K562 (cell line): ENCODE measurements at regions not wholly inside any gene's neighbourhood (a gene's known extent, or its start where the extent isn't known, plus 50 kb on each side); places are given as distances from the start of the nearest gene placed in this dataset.

ENCODE experiments used
- ATAC-seq: fragments of 200-7000 bp; cut with Tn5 transposase; 3 replicates; pipeline ENCODE4 v1.9.1; 2020; ENCODE audit warnings: moderate library complexity
- BruUV-seq: library from RNA; stranded (reverse); fragments of 400-500 nt; replicated peaks from 2 replicates; lab custom pipeline; 2021; lab: Mats Ljungman, UMichigan
- CTCF ChIA-PET: fragments of 300-600 bp; formaldehyde crosslinking; extraction: SDS; loops from one replicate; lab custom pipeline; 2021; ENCODE audit warnings: low intra/inter-chr PET ratio; lab: Yijun Ruan, JAX
- POLR2A ChIA-PET: fragments of 300-600, 350-650 bp; sonication (Branson Sonifier 250); formaldehyde crosslinking; extraction: SDS; loops from one replicate; lab custom pipeline; 2021; ENCODE audit warnings: antibody characterized with exemption, inconsistent platforms; lab: Yijun Ruan, JAX
- DNase-seq, 4 experiments: peaks; one replicate each; pipeline versions ENCODE4 v3.0.0 to v3.0.0-alpha.2; 2011 to 2018; ENCODE audit warnings: low spot score in 3 of 4, mixed read lengths in 3 of 4; ENCODE audit errors: extremely low read depth in 1 of 4
- FAIRE-seq: peaks from 2 replicates; lab custom pipeline; 2011; peaks lifted over from hg19 to GRCh38; lab: Jason Lieb, UNC
- H2AFZ ChIP-seq: 2 replicates; pipeline ENCODE4 v1.6.0; 2011; ENCODE audit warnings: low read depth, low read length, control low read depth, inconsistent platforms
- H3K27ac ChIP-seq: fragments of 200-600 bp; 3 replicates; pipeline ENCODE4 v1.8.0; 2011; ENCODE audit warnings: low read depth, mild to moderate bottlenecking, control low read depth, inconsistent platforms, low read length, moderate library complexity, mixed read lengths; ENCODE audit errors: extremely low read depth
- H3K27me3 ChIP-seq, 2 experiments: fragments of 300-600 bp in 1 of 2; 2 replicates in 1 of 2; 3 replicates in 1 of 2; pipeline versions ENCODE4 v1.6.0 to v1.8.0; 2011; ENCODE audit warnings: inconsistent platforms in 2 of 2, low read length in 2 of 2, mild to moderate bottlenecking in 1 of 2, mixed read lengths in 1 of 2, moderate library complexity in 1 of 2; ENCODE audit not compliant: control insufficient read depth in 2 of 2, insufficient read depth in 2 of 2
- H3K36me3 ChIP-seq: fragments of 300-600 bp; 3 replicates; pipeline ENCODE4 v1.8.0; 2011; ENCODE audit warnings: mild to moderate bottlenecking, low read length, inconsistent platforms; ENCODE audit not compliant: control insufficient read depth, insufficient read depth
- H3K4me1 ChIP-seq, 2 experiments: fragments of 200-600 bp in 1 of 2; replicated peaks in 1 of 2; 2 replicates in 1 of 2; 3 replicates in 1 of 2; pipeline versions ENCODE4 v1.5.1 to v1.8.0; 2011; ENCODE audit warnings: inconsistent platforms in 2 of 2, low read length in 2 of 2, mild to moderate bottlenecking in 1 of 2, mixed read lengths in 1 of 2, moderate library complexity in 1 of 2; ENCODE audit not compliant: control insufficient read depth in 2 of 2, insufficient read depth in 2 of 2
- H3K4me2 ChIP-seq: 2 replicates; pipeline ENCODE4 v1.6.1; 2011; ENCODE audit warnings: low read length, control low read depth, inconsistent platforms, mixed read lengths; ENCODE audit not compliant: insufficient read depth
- H3K4me3 ChIP-seq: fragments of 200-600 bp; sonication (generic), shearing (Covaris generic); 2 replicates; pipeline ENCODE4 v1.5.1; 2016; ENCODE audit warnings: control low read depth, inconsistent platforms
- H3K79me2 ChIP-seq: fragments of 200-600 bp; 3 replicates; pipeline ENCODE4 v1.8.0; 2011; ENCODE audit warnings: low read length, inconsistent platforms; ENCODE audit not compliant: control insufficient read depth, insufficient read depth
- H3K9ac ChIP-seq, 2 experiments: 2 replicates each; pipeline versions ENCODE4 v1.6.0 to v1.6.1; 2011; ENCODE audit warnings: low read depth in 2 of 2, low read length in 2 of 2, control low read depth in 1 of 2, inconsistent platforms in 1 of 2, mild to moderate bottlenecking in 1 of 2, mixed read lengths in 1 of 2; ENCODE audit not compliant: insufficient read depth in 1 of 2
- H3K9me1 ChIP-seq: one replicate; pipeline ENCODE4 v1.6.0; 2011; ENCODE audit warnings: inconsistent platforms, mild to moderate bottlenecking, low read length, moderate library complexity; ENCODE audit not compliant: control insufficient read depth, insufficient read depth
- H3K9me3 ChIP-seq: replicated peaks from 2 replicates; pipeline ENCODE4 v1.5.1; 2011; ENCODE audit warnings: low read depth, low read length, inconsistent platforms; ENCODE audit not compliant: control insufficient read depth, insufficient read depth
- H4K20me1 ChIP-seq: replicated peaks from 2 replicates; pipeline ENCODE4 v1.6.1; 2011; ENCODE audit warnings: low read length, inconsistent platforms, mixed read lengths; ENCODE audit not compliant: control insufficient read depth, insufficient read depth
- ADNP ChIP-seq: fragments of 200-800 bp; sonication (Bioruptor generic); IDR thresholded peaks from 2 replicates; pipeline ENCODE4 v1.6.1; 2016; ENCODE audit warnings: missing genetic modification characterization, missing compliant biosample characterization
- EWSR1 ChIP-seq: fragments of 450-650 bp; IDR thresholded peaks from 2 replicates; pipeline ENCODE4 v1.6.1; 2018; ENCODE audit warnings: borderline replicate concordance, mild to moderate bottlenecking, low read depth, moderate library complexity; ENCODE audit not compliant: partially characterized antibody
- HLTF ChIP-seq: fragments of 450-650 bp; IDR thresholded peaks from 2 replicates; pipeline ENCODE4 v1.6.1; 2016
- PML ChIP-seq: IDR thresholded peaks from 2 replicates; pipeline ENCODE4 v1.6.1; 2012; ENCODE audit warnings: low read length, inconsistent platforms
- POLR3A ChIP-seq: IDR thresholded peaks from 2 replicates; pipeline ENCODE4 v1.6.1; 2011; ENCODE audit warnings: borderline replicate concordance, mild to moderate bottlenecking, moderate library complexity; ENCODE audit not compliant: insufficient read length, insufficient read depth; ENCODE audit errors: extremely low read depth
- PTTG1 ChIP-seq: fragments of 450-650 bp; IDR thresholded peaks from 2 replicates; pipeline ENCODE4 v1.6.1; 2016; ENCODE audit warnings: low read depth, mild to moderate bottlenecking, missing genetic modification characterization, missing compliant biosample characterization
- THRAP3 ChIP-seq: fragments of 450-650 bp; IDR thresholded peaks from 2 replicates; pipeline ENCODE4 v1.6.1; 2016; ENCODE audit warnings: mild to moderate bottlenecking, inconsistent platforms, borderline replicate concordance
- ZC3H11A ChIP-seq: IDR thresholded peaks from 2 replicates; pipeline ENCODE4 v1.6.1; 2012; ENCODE audit warnings: low read depth, low read length, improper control_type of control experiment
- ZNF133 ChIP-seq: fragments of 250-450 bp; sonication (Bioruptor Pico); IDR thresholded peaks from 2 replicates; pipeline ENCODE4 v1.4.0; 2020; ENCODE audit warnings: mild to moderate bottlenecking
- ZNF140 ChIP-seq: fragments of 250-450 bp; sonication (Bioruptor Pico); IDR thresholded peaks from 2 replicates; pipeline ENCODE4 v1.8.0; 2021; ENCODE audit warnings: moderate library complexity, mild to moderate bottlenecking, inconsistent platforms
- ZSCAN29 ChIP-seq: fragments of 450-650 bp; IDR thresholded peaks from 2 replicates; pipeline ENCODE4 v1.6.1; 2017
- WGBS: fragments of 100-300 bp; shearing (Covaris generic); methylation state at CpG from one replicate; pipeline ENCODE4 v1.1.6; 2016; ENCODE audit warnings: low coverage, mixed read lengths; ENCODE audit not compliant: insufficient coverage; ENCODE audit errors: missing lambda C conversion rate; 5-methylcytosine and 5-hydroxymethylcytosine counted together
- in situ Hi-C: fragments of 300-500 bp; cut with MboI; formaldehyde crosslinking; loops from 4 replicates; pipeline ENCODE4 v1.15.0; 2018; ENCODE audit warnings: inconsistent platforms, mixed read lengths
- intact Hi-C: fragments of 100-400 bp; cut with micrococcal nuclease; formaldehyde crosslinking; loops from 2 replicates; pipeline ENCODE4 v1.14.2; 2022
- TF ChIP-seq, protein P1 (sequence below): fragments of 250-450 bp; sonication (Bioruptor Pico); IDR thresholded peaks from 2 replicates; pipeline ENCODE4 v1.4.0; 2020
- TF ChIP-seq, protein P2 (sequence below): fragments of 450-650 bp; conservative IDR thresholded peaks from 2 replicates; pipeline ENCODE4 v1.6.1; 2016; ENCODE audit warnings: missing genetic modification characterization, low read depth, mild to moderate bottlenecking, control low read depth, missing compliant biosample characterization
- TF ChIP-seq, protein P3 (sequence below): IDR thresholded peaks from 2 replicates; pipeline ENCODE4 v1.6.1; 2011; ENCODE audit not compliant: insufficient read length; ENCODE audit errors: extremely low read depth
- TF ChIP-seq, protein P4 (sequence below): sonication (generic); formaldehyde crosslinking; IDR thresholded peaks from 2 replicates; pipeline ENCODE4 v1.8.1; 2023; ENCODE audit warnings: missing genetic modification reagents, mild to moderate bottlenecking, borderline replicate concordance

DNA sequence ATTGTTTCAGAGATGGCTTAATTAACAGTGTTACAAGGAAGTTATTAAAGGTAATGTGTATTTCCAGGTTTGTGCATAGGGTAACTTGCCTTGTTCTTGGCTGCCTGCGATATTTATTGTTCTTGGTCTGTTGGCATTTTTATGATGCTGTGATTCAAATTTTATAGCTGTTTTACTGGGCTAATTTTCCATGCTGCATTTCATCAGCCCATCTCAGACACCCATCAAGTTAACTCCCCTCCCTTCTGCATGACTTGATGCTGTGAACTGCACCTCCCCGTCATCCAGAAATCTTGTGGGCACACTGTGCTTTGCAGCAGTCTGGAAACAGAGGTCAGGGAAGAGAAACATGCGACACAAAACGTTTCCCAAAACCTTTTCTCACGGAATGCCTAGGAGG lies 1049.2 kb downstream of the AACS start:
- Histone ChIP-seq H4K20me1 (no peaks in the 10 kb centered on the region), H3K9ac (no peak overlapping the region), H3K36me3 (no peaks in the 10 kb centered on the region), H2AFZ (no peak overlapping the region), H3K4me3 (no peak overlapping the region), H3K9me3 (no peaks in the 10 kb centered on the region), H3K79me2 (no peaks in the 10 kb centered on the region), H3K27ac (no peak overlapping the region), H3K27me3 (no peaks in the 10 kb centered on the region), H3K9me1 (no peaks in the 10 kb centered on the region), H3K4me2 (no peak overlapping the region), H3K4me1 (no peaks in the 10 kb centered on the region)
- DNase-seq (no peak), FAIRE-seq (no peak), ATAC-seq (no peak)
- POLR2A ChIA-PET = no interaction called here
- in situ Hi-C loops = no loop called here
- TF ChIP-seq ADNP (tag) = no peak
- TF ChIP-seq, protein P1, sequence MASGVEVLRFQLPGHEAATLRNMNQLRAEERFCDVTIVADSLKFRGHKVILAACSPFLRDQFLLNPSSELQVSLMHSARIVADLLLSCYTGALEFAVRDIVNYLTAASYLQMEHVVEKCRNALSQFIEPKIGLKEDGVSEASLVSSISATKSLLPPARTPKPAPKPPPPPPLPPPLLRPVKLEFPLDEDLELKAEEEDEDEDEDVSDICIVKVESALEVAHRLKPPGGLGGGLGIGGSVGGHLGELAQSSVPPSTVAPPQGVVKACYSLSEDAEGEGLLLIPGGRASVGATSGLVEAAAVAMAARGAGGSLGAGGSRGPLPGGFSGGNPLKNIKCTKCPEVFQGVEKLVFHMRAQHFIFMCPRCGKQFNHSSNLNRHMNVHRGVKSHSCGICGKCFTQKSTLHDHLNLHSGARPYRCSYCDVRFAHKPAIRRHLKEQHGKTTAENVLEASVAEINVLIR = no peak
- no peak for TF ChIP-seq PML
- no peak for TF ChIP-seq HLTF
- TF ChIP-seq PTTG1 (tag) = no peak
- TF ChIP-seq, protein P2, sequence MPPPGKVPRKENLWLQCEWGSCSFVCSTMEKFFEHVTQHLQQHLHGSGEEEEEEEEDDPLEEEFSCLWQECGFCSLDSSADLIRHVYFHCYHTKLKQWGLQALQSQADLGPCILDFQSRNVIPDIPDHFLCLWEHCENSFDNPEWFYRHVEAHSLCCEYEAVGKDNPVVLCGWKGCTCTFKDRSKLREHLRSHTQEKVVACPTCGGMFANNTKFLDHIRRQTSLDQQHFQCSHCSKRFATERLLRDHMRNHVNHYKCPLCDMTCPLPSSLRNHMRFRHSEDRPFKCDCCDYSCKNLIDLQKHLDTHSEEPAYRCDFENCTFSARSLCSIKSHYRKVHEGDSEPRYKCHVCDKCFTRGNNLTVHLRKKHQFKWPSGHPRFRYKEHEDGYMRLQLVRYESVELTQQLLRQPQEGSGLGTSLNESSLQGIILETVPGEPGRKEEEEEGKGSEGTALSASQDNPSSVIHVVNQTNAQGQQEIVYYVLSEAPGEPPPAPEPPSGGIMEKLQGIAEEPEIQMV (tag) = no peak
- TF ChIP-seq THRAP3 = no peak
- TF ChIP-seq ZNF133 (CRISPR knock-in tag) = no peak
- no peak for TF ChIP-seq ZC3H11A
- TF ChIP-seq, protein P3, sequence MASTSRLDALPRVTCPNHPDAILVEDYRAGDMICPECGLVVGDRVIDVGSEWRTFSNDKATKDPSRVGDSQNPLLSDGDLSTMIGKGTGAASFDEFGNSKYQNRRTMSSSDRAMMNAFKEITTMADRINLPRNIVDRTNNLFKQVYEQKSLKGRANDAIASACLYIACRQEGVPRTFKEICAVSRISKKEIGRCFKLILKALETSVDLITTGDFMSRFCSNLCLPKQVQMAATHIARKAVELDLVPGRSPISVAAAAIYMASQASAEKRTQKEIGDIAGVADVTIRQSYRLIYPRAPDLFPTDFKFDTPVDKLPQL = no peak
- no peak for TF ChIP-seq POLR3A
- TF ChIP-seq, protein P4, sequence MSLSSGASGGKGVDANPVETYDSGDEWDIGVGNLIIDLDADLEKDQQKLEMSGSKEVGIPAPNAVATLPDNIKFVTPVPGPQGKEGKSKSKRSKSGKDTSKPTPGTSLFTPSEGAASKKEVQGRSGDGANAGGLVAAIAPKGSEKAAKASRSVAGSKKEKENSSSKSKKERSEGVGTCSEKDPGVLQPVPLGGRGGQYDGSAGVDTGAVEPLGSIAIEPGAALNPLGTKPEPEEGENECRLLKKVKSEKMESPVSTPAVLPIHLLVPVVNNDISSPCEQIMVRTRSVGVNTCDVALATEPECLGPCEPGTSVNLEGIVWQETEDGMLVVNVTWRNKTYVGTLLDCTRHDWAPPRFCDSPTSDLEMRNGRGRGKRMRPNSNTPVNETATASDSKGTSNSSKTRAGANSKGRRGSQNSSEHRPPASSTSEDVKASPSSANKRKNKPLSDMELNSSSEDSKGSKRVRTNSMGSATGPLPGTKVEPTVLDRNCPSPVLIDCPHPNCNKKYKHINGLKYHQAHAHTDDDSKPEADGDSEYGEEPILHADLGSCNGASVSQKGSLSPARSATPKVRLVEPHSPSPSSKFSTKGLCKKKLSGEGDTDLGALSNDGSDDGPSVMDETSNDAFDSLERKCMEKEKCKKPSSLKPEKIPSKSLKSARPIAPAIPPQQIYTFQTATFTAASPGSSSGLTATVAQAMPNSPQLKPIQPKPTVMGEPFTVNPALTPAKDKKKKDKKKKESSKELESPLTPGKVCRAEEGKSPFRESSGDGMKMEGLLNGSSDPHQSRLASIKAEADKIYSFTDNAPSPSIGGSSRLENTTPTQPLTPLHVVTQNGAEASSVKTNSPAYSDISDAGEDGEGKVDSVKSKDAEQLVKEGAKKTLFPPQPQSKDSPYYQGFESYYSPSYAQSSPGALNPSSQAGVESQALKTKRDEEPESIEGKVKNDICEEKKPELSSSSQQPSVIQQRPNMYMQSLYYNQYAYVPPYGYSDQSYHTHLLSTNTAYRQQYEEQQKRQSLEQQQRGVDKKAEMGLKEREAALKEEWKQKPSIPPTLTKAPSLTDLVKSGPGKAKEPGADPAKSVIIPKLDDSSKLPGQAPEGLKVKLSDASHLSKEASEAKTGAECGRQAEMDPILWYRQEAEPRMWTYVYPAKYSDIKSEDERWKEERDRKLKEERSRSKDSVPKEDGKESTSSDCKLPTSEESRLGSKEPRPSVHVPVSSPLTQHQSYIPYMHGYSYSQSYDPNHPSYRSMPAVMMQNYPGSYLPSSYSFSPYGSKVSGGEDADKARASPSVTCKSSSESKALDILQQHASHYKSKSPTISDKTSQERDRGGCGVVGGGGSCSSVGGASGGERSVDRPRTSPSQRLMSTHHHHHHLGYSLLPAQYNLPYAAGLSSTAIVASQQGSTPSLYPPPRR (CRISPR knock-in tag) = no peak
- no peak for TF ChIP-seq EWSR1
- no peak for TF ChIP-seq ZSCAN29
- no peak for TF ChIP-seq ZNF140 (CRISPR knock-in tag)
- CTCF ChIA-PET = no interaction called here
- no TSS peak for BruUV-seq
- intact Hi-C loops = no loop called here
- WGBS = 0% methylated on average over 5 of the region's 5 CpGs
